Activated naive CD8-positive, alpha-beta T cell treated with anti-CD3 and anti-CD28 coated beads, Interleukin-2, amount 10 ng/mL, durations not matched to agents 7 days and 5 days (primary cell): ENCODE measurements at regions not wholly inside any gene's neighbourhood (a gene's known extent, or its start where the extent isn't known, plus 50 kb on each side); places are given as distances from the start of the nearest gene placed in this dataset.
"Not testable (repeated sequence)": the region's sequence is repeated elsewhere in the genome, so short reads cannot be mapped to it uniquely, and the experiment has no call there.

Experiments used
- ATAC-seq: fragments of 150-1000 bp; cut with Tn5 transposase; one replicate; pipeline ENCODE4 v1.10.0; 2021; ENCODE audit warnings: low read depth, moderate library complexity
- POLR2A ChIA-PET: fragments of 350-600 bp; sonication (Branson Sonifier 250); formaldehyde crosslinking; loops from one replicate; lab custom pipeline; 2021; ENCODE audit warnings: antibody characterized with exemption; lab: Charles Lee
- DNase-seq: peaks from one replicate; pipeline ENCODE4 v3.0.0; 2021
- H3K27ac Mint-ChIP-seq: one replicate; pipeline ENCODE4 v1.8.0; 2022; ENCODE audit warnings: mild to moderate bottlenecking, mixed read lengths
- H3K27me3 Mint-ChIP-seq: one replicate; pipeline ENCODE4 v1.8.0; 2022; ENCODE audit warnings: mild to moderate bottlenecking, moderate library complexity, mixed read lengths
- H3K36me3 Mint-ChIP-seq: one replicate; pipeline ENCODE4 v1.8.0; 2021; ENCODE audit warnings: mild to moderate bottlenecking, mixed read lengths
- H3K4me1 Mint-ChIP-seq: one replicate; pipeline ENCODE4 v1.8.0; 2021; ENCODE audit warnings: mixed read lengths
- H3K4me3 Mint-ChIP-seq: one replicate; pipeline ENCODE4 v1.8.0; 2022; ENCODE audit warnings: mild to moderate bottlenecking, moderate library complexity, mixed read lengths
- H3K9me3 Mint-ChIP-seq: one replicate; pipeline ENCODE4 v1.8.0; 2021; ENCODE audit warnings: mixed read lengths

DNA sequence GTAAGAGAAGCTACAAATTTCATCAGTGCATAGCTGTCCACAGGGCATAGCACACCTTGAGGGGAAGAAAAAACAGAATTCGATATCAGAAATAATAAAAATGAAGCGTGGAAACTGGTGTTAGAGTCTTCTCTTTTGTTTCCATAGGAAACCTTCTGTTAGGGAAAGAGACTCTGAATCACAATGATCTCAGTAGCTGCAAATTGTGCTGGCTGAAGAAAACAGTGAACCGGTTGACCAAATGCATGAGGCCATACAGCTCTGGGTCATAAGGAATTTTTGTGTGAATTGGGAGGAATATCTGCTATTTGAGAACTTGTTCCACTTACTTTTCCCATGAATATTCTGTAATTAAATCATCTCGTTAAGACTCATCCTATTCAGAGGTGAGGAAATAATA is 580.2 kb upstream of the NECTIN3 start:
- Mint-ChIP-seq H3K4me3 (no peak overlapping the region), H3K4me1 (no peaks in the 10 kb centered on the region), H3K36me3 (no peaks in the 10 kb centered on the region), H3K27me3 (no peaks in the 10 kb centered on the region), H3K9me3 (peaks cover 1% of the 10 kb centered on the region), H3K27ac (no peak overlapping the region)
- POLR2A ChIA-PET, result no interaction called here
- ATAC-seq (no peak), DNase-seq (no peak)

DNA sequence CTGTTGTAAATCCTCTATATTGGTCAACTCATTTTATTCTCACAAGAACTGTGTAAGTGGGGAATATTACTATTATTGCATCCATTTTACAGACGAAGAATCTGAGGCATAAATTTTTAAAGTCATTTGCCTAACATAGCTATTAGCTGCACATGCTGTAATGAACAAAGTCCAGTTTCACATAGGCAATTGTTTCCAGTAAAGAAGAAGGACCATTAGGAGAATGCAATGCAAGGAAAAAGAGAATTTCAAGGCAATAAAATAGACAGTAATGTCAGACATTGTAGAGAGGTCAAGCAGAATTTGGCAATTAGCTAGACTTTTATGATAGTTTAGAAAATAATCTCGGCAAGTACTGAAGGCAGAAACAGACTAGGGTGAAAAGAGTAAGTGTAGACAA is 578.7 kb upstream of the NECTIN3 start:
- ATAC-seq, result no peak
- Mint-ChIP-seq H3K4me1 (no peaks in the 10 kb centered on the region), H3K27ac (no peak overlapping the region), H3K9me3 (no peaks in the 10 kb centered on the region), H3K4me3 (no peak overlapping the region), H3K27me3 (no peaks in the 10 kb centered on the region), H3K36me3 (no peaks in the 10 kb centered on the region)
- POLR2A ChIA-PET, result no interaction called here
- DNase-seq, result no peak

- ATAC-seq, result no peak
- Mint-ChIP-seq H3K9me3 (no peaks in the 10 kb centered on the region), H3K27ac (no peak overlapping the region), H3K36me3 (no peaks in the 10 kb centered on the region), H3K4me3 (no peak overlapping the region), H3K4me1 (no peaks in the 10 kb centered on the region), H3K27me3 (no peaks in the 10 kb centered on the region)
- POLR2A ChIA-PET, result no interaction called here
- no peak for DNase-seq
These were observed 578.1 kb upstream of the NECTIN3 start for GRCh38 chr3:110493438-110494092.

DNA sequence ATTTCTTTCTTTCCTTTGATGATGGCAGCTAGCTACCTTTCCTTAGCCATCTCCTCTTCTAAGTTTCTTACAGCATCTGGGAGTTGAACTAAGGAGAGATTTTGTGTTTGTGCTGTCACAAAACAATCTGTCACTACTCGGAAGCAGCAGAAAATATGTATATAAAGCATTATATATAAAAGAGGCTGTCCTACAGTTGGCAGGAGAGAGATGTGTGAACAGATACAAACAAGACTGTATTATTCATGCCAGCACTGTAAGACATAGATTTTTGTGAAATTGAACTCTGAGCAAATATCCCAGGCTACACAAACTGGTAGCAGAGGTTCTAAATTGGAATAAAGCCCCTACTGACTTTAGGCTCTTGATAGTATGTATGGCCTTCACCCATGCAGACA is 577.5 kb upstream of the NECTIN3 start:
- no peak overlapping the region for H3K27ac Mint-ChIP-seq
- no peak overlapping the region for H3K4me3 Mint-ChIP-seq
- no peaks in the 10 kb centered on the region for H3K36me3 Mint-ChIP-seq
- no peaks in the 10 kb centered on the region for H3K27me3 Mint-ChIP-seq
- DNase-seq, result no peak
- ATAC-seq, result no peak
- no peaks in the 10 kb centered on the region for H3K4me1 Mint-ChIP-seq
- POLR2A ChIA-PET, result no interaction called here
- H3K9me3 Mint-ChIP-seq, result no peaks in the 10 kb centered on the region

DNA sequence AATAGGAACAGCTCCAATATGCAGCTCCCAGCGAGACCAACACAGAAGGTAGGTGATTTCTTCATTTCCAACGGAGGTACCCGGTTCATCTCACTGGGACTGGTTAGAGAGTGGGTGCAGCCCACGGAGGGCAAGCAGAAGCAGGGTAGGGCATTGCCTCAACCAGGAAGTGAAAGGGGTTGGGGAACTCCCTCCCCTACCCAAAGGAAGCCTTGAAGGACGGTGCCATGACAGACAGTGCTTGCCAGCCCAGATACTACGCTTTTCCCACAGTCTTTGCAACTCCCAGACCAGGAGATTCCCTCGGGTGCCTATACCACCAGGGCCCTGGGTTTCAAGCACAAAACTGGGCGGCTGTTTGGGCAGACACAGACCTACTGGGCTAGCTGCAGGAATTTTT is 576.9 kb upstream of the NECTIN3 start:
- POLR2A ChIA-PET, result no interaction called here

DNA sequence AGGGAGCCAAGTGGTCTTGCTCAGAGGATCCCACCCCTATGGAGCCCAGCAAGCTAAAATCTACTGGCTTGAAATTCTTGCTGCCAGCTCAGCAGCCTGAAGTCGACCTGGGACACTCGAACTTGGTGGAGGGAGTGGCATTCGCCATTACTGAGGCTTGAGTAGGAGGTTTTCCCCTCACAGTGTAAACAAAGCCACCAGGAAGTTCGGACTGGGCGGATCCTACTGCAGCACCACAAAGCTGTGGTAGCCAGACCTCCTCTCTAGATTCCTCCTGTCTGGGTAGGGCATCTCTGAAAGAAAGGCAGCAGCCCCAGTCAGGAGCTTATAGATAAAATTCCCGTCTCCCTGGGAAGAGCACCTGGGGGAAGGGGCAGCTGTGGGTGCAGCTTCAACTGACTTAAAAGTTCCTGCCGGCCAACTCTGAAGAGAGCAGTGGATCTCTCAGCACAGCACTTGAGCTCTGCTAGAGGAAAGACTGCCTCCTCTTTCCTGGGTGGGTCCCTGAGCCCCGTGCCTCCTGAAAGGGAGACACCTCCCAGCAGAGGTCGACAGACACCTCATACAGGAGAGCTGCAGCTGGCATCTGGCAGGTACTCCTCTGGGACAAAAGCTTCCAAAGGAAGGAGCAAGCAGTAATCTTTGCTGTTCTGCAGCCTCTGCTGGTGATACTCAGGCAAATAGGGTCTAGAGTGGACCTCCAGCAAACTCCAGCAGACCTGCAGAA is 576.3 kb upstream of the NECTIN3 start:
- no peaks in the 10 kb centered on the region for H3K27me3 Mint-ChIP-seq
- no peaks in the 10 kb centered on the region for H3K4me1 Mint-ChIP-seq
- DNase-seq (no peak), ATAC-seq (no peak)
- POLR2A ChIA-PET, result no interaction called here
- no peaks in the 10 kb centered on the region for H3K9me3 Mint-ChIP-seq
- H3K4me3 Mint-ChIP-seq, result no peak overlapping the region
- H3K27ac Mint-ChIP-seq, result no peak overlapping the region
- no peaks in the 10 kb centered on the region for H3K36me3 Mint-ChIP-seq

More for the DNA sequence above, 576.9 kb upstream of the NECTIN3 start:
- Mint-ChIP-seq H3K36me3 (no peaks in the 10 kb centered on the region), H3K4me3 (no peak overlapping the region), H3K4me1 (no peaks in the 10 kb centered on the region), H3K27me3 (no peaks in the 10 kb centered on the region), H3K27ac (no peak overlapping the region), H3K9me3 (no peaks in the 10 kb centered on the region)
- DNase-seq, result no peak
- ATAC-seq, result no peak

GRCh38 chr3:110504401-110504800 is 567.2 kb upstream of the NECTIN3 start:
- no peak overlapping the region for H3K4me3 Mint-ChIP-seq
- H3K4me1 Mint-ChIP-seq, result no peaks in the 10 kb centered on the region
- no peaks in the 10 kb centered on the region for H3K36me3 Mint-ChIP-seq
- H3K27me3 Mint-ChIP-seq, result peaks cover 5% of the 10 kb centered on the region
- DNase-seq, result no peak
- POLR2A ChIA-PET, result no interaction called here
- no peaks in the 10 kb centered on the region for H3K9me3 Mint-ChIP-seq
- ATAC-seq, result no peak
- H3K27ac Mint-ChIP-seq, result no peak overlapping the region

GRCh38 chr3:110504901-110505300 is 566.7 kb upstream of the NECTIN3 start:
- Mint-ChIP-seq H3K36me3 (no peaks in the 10 kb centered on the region), H3K27me3 (peaks cover 5% of the 10 kb centered on the region), H3K4me1 (no peaks in the 10 kb centered on the region), H3K27ac (no peak overlapping the region), H3K9me3 (no peaks in the 10 kb centered on the region), H3K4me3 (no peak overlapping the region)
- POLR2A ChIA-PET, result interaction anchor here (0.7 kb wide), 1 partner anchor 837 kb away, joined by 4 read pairs; no protein-coding TSS in a partner anchor
- no peak for DNase-seq
- ATAC-seq, result no peak

DNA sequence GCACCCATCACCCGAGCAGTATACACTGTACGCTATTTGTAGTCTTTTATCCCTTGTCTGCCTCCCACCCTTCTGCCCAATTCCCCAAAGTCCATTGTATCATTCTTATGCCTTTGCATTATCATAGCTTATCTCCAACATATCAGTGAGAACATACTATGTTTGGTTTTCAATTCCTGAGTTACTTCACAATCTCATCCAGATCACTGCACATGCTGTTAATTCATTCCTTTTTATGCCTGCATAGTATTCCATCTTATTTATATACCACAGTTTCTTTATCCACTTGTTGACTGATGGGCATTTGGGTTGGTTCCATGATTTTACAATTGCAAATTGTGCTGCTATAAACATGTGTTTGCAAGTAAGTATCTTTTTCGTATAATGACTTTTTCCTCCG is 564.7 kb upstream of the NECTIN3 start:
- no peaks in the 10 kb centered on the region for H3K4me1 Mint-ChIP-seq
- H3K27me3 Mint-ChIP-seq, result peaks cover 9% of the 10 kb centered on the region
- H3K9me3 Mint-ChIP-seq, result peaks cover 2% of the 10 kb centered on the region
- no peak overlapping the region for H3K27ac Mint-ChIP-seq
- no peak overlapping the region for H3K4me3 Mint-ChIP-seq
- POLR2A ChIA-PET, result no interaction called here
- no peaks in the 10 kb centered on the region for H3K36me3 Mint-ChIP-seq
- DNase-seq (no peak), ATAC-seq (no peak)

DNA sequence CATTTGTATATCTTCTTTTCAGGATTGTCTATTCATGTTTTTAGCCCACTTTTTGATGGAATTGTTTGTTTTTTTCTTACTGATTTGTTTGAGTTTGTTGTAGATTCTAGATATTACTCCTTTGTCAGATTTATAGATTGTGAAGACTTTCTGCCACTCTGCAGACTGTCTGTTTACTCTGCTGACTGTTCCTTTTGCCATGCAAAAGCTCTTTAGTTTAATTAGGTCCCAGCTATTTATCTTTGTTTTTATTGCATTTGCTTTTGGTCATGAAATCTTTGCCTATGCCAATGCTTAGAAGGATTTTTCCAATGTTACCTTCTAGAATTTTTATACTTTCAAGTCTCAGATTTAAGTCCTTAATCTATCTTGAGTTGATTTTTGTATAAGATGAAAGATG is 564.0 kb upstream of the NECTIN3 start:
- H3K27ac Mint-ChIP-seq, H3K27me3 Mint-ChIP-seq, H3K4me1 Mint-ChIP-seq, H3K9me3 Mint-ChIP-seq, H3K36me3 Mint-ChIP-seq, DNase-seq, ATAC-seq, POLR2A ChIA-PET, H3K4me3 Mint-ChIP-seq: not testable (repeated sequence)

DNA sequence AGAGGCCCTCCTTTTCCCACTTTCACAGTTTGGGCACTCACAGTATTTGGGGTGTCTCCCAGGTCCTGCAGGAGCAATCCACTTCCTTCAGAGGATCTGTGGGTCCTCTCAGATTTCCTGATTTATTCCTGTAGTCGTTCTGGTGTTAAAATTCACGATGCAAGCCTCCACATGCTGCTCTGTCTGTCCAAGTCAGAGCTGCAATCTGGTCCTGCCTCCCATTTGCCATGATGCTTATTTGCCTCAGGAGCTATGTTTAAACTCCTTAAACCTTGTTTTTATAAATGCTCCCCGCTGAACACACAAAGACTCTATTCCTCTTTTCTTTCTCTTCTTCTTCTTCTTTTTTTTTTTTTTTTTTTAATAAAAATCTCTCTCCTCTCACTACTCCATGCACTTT is 558.7 kb upstream of the NECTIN3 start:
- Mint-ChIP-seq H3K27me3 (peaks cover 6% of the 10 kb centered on the region), H3K9me3 (peaks cover 2% of the 10 kb centered on the region), H3K36me3 (no peaks in the 10 kb centered on the region), H3K27ac (no peak overlapping the region), H3K4me3 (no peak overlapping the region), H3K4me1 (no peaks in the 10 kb centered on the region)
- DNase-seq, result no peak
- ATAC-seq, result no peak
- POLR2A ChIA-PET, result no interaction called here

- no peaks in the 10 kb centered on the region for H3K27me3 Mint-ChIP-seq
- POLR2A ChIA-PET, result no interaction called here
- ATAC-seq (no peak), DNase-seq (no peak)
- no peaks in the 10 kb centered on the region for H3K4me1 Mint-ChIP-seq
- H3K4me3 Mint-ChIP-seq, result no peak overlapping the region
- no peaks in the 10 kb centered on the region for H3K36me3 Mint-ChIP-seq
- no peaks in the 10 kb centered on the region for H3K9me3 Mint-ChIP-seq
- H3K27ac Mint-ChIP-seq, result no peak overlapping the region
These were observed 553.6 kb upstream of the NECTIN3 start for GRCh38 chr3:110518031-110518430.

- Mint-ChIP-seq H3K36me3 (no peaks in the 10 kb centered on the region), H3K27ac (no peak overlapping the region), H3K9me3 (no peaks in the 10 kb centered on the region), H3K4me1 (no peaks in the 10 kb centered on the region), H3K4me3 (no peak overlapping the region), H3K27me3 (no peaks in the 10 kb centered on the region)
- POLR2A ChIA-PET, result no interaction called here
- no peak for DNase-seq
- no peak for ATAC-seq
These were observed 552.5 kb upstream of the NECTIN3 start for GRCh38 chr3:110519071-110519470.

GRCh38 chr3:110521019-110521418 is 550.6 kb upstream of the NECTIN3 start:
- no peaks in the 10 kb centered on the region for H3K27me3 Mint-ChIP-seq
- no peak overlapping the region for H3K27ac Mint-ChIP-seq
- H3K4me3 Mint-ChIP-seq, result no peak overlapping the region
- H3K9me3 Mint-ChIP-seq, result no peaks in the 10 kb centered on the region
- POLR2A ChIA-PET, result no interaction called here
- H3K36me3 Mint-ChIP-seq, result no peaks in the 10 kb centered on the region
- DNase-seq (no peak), ATAC-seq (no peak)
- no peaks in the 10 kb centered on the region for H3K4me1 Mint-ChIP-seq
